Stimulated activated CD8-positive, alpha-beta memory T cell treated with anti-CD3 and anti-CD28 coated beads, Interleukin-4, amount 100 ng/mL, for 48 hours (primary cell): ENCODE measurements at regions not wholly inside any gene's neighbourhood (a gene's known extent, or its start where the extent isn't known, plus 50 kb on each side); places are given as distances from the start of the nearest gene placed in this dataset.

Experiments used
- DNase-seq: peaks from one replicate; pipeline ENCODE4 v3.0.0-alpha.2; 2020

GRCh38 chr10:28250782-28251181, 52.1 kb downstream of the MPP7 start:
- DNase-seq = no peak

GRCh38 chr10:28250358-28250757, 52.5 kb downstream of the MPP7 start:
- no peak for DNase-seq

DNA sequence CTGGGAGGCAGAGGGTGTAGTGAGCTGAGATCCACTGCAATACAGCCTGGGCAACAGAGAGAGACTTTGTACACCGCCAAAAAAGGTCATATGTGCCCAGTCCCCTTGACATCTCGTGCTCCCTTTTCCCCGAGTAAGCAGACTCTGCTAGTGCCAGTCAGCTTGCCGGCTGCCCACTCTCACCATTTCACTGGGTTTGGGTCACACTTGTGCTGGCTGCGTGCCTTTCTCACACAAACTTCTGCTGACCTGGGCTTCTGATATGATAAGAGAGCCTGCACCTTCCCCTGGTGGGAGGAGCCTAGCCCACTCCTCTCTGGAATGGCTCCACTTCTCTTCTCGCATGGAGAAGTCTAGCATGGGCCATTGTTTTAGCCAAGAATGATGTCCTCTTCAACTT, 53.4 kb downstream of the MPP7 start:
- no peak for DNase-seq

- DNase-seq = no peak
These were observed 54.8 kb downstream of the MPP7 start for GRCh38 chr10:28248092-28248491.

GRCh38 chr10:28246023-28246422, 56.8 kb downstream of the MPP7 start:
- DNase-seq = no peak

GRCh38 chr10:28243923-28244322, 58.9 kb downstream of the MPP7 start:
- DNase-seq = no peak

DNA sequence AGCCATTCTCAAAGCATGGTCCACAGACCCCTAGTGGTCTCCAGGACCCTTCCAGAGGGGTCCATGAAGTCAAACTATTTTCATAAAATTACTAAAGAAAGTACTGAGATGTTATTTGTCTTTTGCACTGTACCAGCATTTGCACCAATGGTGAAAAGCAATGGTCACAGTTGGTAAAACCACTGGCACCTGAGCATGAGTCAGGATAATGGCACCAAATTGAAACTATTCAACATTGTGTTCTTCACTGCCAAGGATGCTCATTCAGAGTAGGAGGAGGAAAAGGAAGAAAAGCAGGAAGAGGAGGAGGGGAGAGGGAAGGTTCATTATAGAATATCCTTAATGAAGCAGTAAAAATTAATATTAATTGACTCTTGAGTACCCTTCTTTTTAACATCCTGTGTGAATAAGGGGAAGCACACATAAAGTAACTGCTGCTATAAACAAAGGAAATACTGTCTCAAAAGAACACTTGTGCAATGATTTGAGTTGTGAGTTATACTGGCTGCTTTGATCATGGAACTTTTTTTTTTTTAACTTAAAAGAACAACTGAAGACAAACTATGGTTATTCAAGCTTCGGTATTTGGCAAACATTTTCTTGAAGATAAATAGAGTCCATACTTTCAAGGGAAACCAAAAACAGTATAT, 60.2 kb downstream of the MPP7 start:
- DNase-seq = no peak

DNA sequence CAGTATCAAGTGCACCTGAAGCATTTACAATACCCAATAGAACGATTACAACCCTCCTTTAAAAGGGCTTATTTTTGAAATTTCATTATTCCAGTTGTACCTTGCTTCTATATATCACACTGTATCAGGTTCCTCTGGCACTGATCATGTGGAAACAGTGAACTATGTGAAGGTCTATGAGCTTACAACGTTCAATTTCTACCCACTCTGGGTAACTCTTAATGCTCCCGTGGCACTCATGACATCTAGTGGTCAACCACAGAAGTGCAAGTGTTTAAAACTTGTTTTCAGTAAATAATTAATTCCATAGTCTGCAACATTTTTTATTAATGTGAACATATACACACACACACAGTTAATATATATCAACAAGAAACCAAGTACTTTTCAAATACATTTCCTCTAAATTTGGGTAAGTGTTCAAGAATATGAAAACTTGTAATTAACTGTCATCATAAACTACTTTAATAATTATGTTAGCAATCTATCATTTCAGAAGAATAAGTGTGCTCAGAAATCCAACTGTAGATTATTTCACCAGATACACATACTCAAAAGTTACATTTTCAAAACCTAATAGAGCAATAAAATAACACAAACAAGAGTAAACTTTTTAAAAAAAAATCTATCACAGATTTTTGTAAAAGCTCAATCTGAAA, 61.0 kb downstream of the MPP7 start:
- peak; percentile 46 for DNase-seq

GRCh38 chr10:28240400-28240799, 62.5 kb downstream of the MPP7 start:
- no peak for DNase-seq

DNA sequence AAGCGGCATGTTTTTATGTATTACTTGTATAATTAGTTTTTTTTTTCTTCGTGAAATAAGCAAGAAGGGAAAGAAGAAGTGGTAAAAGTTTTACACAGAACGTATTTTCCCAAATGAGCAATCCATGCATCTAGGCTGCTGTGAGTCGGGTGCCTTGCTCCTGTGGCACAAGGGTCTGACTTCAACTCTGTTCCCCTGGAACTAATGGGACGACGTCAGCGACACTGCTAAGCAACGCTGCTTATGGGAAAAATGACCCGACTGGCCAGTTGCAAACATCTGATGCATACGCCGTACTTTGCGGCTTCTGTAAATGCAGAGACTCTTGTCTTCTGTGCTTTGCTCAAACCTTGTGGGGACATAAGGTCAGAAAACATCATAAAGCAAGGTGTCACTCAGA, 66.3 kb downstream of the MPP7 start:
- DNase-seq = no peak

GRCh38 chr10:28220811-28221210, 82.1 kb downstream of the MPP7 start:
- DNase-seq = no peak

GRCh38 chr10:28219251-28219650, 83.6 kb downstream of the MPP7 start:
- DNase-seq = no peak

- peak; percentile 26 for DNase-seq
These were observed 85.0 kb downstream of the MPP7 start for GRCh38 chr10:28217848-28218247.

GRCh38 chr10:28215930-28216329, 86.9 kb downstream of the MPP7 start:
- DNase-seq = no peak

GRCh38 chr10:28214219-28214618, 88.6 kb downstream of the MPP7 start:
- no peak for DNase-seq

- DNase-seq = no peak
These were observed 91.1 kb downstream of the MPP7 start for GRCh38 chr10:28211759-28212158.

GRCh38 chr10:28207799-28208198, 95.1 kb downstream of the MPP7 start:
- DNase-seq = no peak

GRCh38 chr10:28202941-28203352, 99.9 kb downstream of the MPP7 start:
- no peak for DNase-seq

GRCh38 chr10:28201410-28202400, 101.2 kb downstream of the MPP7 start:
- no peak for DNase-seq

DNA sequence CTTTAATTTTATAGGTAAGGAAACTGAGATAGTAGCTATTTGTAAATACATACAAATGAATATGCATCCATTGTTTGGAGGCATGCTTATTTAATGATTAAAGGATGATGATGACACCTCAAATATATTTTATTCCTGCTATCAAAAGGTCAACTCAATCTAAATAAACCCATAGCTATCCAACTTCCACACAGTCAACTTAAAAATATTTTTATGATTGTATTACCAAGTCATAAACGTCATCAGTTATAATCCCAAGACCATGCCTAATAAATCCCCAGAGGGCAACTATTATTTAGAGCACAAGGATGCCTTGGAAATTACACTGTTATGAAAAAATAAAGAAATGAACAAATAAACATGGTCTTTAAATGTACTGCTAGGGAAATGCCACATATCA, 102.1 kb downstream of the MPP7 start:
- no peak for DNase-seq

- no peak for DNase-seq
These were observed 102.9 kb downstream of the MPP7 start for GRCh38 chr10:28199941-28200340.

DNA sequence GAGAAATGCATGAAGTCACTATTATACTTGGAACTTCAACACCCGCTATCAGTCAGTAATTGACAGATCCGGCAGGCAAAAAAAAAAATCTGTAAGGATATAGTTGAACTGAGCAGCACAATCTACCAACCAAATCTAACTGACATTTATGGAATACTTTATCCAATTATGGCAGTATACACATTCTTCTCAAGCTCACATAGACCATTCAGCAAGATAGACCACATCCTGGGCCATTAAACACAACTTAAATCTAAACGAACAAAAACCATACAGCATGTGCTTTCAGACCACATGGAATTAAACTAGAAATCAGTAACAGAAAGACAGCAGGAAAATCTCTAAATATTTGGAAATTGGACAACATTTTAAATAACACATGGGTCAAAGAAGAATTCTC, 112.7 kb downstream of the MPP7 start:
- DNase-seq = no peak

- DNase-seq = no peak
These were observed 114.3 kb downstream of the MPP7 start for GRCh38 chr10:28188526-28188925.
